ENCODE measurements at regions not wholly inside any gene's neighbourhood (a gene's known extent, or its start where the extent isn't known, plus 50 kb on each side); places are given as distances from the start of the nearest gene placed in this dataset.

DNA sequence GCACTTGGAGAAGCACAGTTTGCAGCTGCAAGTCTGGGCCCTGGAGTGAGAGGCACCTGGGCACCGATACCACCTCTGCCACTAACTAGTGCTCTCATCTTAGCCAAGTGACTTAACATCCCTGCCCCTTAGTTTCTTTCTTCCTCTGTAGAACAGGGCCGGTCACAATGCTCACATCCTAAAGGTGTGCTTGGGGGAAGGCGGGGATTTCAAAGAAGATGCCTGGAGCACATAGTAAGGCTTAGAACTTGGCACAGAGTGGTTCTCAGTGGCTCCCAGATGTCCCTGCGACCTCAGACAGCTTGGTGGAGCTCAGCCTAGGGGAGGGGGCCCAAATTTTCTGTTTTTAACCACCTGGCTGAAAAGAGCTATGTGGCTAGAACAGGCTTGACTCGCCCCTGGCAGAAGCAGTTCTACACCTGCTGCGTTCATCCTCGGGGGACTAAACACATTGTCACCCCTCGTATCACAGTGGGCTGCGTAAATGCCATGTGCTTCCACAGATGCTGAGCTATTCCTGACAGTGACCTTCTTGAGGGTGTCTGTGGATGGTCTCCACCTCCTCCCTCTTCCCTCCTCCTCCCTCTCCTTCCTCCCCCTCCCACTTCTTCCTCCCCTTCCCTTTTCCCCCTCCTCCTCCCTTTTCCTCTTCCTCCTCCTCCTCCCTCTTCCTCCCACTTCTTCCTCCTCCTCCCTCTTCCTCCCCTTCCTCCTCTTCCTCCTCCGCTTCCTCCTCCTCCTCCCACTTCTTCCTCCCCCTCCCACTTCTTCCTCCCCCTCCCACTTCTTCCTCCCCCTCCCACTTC is 112.1 kb downstream of the PHETA1 start:
- TF ChIP-seq, protein P1, sequence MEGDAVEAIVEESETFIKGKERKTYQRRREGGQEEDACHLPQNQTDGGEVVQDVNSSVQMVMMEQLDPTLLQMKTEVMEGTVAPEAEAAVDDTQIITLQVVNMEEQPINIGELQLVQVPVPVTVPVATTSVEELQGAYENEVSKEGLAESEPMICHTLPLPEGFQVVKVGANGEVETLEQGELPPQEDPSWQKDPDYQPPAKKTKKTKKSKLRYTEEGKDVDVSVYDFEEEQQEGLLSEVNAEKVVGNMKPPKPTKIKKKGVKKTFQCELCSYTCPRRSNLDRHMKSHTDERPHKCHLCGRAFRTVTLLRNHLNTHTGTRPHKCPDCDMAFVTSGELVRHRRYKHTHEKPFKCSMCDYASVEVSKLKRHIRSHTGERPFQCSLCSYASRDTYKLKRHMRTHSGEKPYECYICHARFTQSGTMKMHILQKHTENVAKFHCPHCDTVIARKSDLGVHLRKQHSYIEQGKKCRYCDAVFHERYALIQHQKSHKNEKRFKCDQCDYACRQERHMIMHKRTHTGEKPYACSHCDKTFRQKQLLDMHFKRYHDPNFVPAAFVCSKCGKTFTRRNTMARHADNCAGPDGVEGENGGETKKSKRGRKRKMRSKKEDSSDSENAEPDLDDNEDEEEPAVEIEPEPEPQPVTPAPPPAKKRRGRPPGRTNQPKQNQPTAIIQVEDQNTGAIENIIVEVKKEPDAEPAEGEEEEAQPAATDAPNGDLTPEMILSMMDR (IDR thresholded peaks at IDR 0.05): no peak
- ATAC-seq (ENCODE audit: low FRiP score) (no peak), DNase-seq (ENCODE audit: low spot score) (no peak)

DNA sequence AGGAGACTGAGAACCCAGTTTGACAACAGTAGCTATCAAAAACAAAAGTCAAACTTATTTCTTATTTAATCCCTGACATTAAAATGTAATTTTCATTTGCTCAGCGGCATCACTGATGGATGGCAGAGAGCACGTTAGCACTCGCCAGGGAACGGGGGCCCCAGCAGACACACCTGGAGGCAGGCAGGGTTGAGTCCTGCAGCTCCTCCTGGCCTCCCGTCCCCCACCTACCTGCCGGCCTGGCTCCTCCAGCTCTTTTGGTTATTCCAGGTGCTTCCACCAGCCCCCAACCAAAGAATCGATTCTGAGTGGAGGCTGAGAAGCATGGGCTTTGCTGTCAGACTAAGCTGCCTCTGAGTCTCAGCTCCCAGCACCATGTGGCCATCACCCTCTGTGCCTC is 113.6 kb downstream of the PHETA1 start:
- DNase-seq (ENCODE audit: low spot score): no peak
- TF ChIP-seq, protein P1 (IDR thresholded peaks at IDR 0.05): no peak
- no peak for ATAC-seq (ENCODE audit: low FRiP score)

DNA sequence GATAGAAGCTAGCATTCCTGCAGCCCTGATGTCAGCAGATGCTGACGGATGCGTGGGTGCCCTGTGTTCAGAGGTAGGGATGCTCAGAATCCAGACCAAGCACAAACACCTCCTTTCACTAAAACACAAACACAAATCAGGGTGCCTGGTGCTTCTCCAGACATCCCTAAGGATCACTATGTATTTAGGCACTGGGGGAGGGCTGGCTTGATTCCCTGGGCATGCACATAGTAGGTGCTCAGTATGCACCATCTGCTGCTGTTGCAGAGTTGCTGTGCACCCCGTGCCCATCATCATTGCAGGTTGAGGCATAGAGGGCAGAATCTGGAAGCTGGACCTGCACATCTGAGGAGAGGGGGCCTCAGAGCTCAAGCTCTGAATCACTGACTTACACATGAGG is 114.8 kb downstream of the PHETA1 start:
- TF ChIP-seq, protein P1 (IDR thresholded peaks at IDR 0.05): no peak
- DNase-seq (ENCODE audit: low spot score) (no peak), ATAC-seq (ENCODE audit: low FRiP score) (no peak)

DNA sequence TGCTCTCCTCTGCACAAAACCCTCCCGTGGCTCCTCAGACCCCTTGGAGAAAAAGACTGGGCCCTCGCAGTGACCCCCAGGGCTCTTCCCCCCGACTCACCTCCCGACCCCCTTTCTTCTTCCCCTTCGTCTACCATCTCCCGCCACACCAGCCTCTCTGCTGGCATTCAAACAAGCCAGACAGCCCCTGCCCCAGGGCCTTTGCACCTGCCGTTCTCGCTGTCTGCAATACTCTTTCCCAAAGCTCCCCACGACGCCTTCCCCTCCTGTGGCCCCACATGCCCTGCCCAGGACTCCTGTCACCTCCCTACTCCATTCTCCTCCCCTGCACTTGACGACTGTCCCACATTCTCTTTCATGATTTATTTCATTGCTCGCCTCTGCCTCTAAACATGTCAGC is 115.7 kb downstream of the PHETA1 start:
- DNase-seq (ENCODE audit: low spot score): no peak
- no peak for ATAC-seq (ENCODE audit: low FRiP score)

DNA sequence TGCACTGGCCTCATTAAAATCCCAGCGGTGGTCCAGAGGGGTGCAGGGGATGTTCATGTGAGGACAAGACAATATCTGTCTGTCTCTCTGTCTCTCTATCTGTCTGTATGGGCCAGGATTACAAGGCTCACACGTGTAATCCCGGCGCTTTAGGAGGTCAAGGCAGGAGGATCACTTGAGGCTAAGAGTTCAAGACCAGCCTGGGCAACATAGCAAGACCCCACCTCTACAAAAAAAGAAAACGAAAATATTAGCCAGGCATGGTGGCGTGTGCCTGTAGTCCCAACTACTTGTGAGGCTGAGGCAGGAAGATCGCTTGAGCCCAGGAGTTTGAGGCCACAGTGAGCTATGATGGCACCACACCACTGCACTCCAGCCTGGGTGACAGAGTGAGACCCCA is 117.1 kb downstream of the PHETA1 start:
- DNase-seq (ENCODE audit: low spot score) (no peak), ATAC-seq (ENCODE audit: low FRiP score) (no peak)
- TF ChIP-seq, protein P1 (IDR thresholded peaks at IDR 0.05): no peak

More for the DNA sequence above, 115.7 kb downstream of the PHETA1 start:
- TF ChIP-seq, protein P1 (IDR thresholded peaks at IDR 0.05): no peak

DNA sequence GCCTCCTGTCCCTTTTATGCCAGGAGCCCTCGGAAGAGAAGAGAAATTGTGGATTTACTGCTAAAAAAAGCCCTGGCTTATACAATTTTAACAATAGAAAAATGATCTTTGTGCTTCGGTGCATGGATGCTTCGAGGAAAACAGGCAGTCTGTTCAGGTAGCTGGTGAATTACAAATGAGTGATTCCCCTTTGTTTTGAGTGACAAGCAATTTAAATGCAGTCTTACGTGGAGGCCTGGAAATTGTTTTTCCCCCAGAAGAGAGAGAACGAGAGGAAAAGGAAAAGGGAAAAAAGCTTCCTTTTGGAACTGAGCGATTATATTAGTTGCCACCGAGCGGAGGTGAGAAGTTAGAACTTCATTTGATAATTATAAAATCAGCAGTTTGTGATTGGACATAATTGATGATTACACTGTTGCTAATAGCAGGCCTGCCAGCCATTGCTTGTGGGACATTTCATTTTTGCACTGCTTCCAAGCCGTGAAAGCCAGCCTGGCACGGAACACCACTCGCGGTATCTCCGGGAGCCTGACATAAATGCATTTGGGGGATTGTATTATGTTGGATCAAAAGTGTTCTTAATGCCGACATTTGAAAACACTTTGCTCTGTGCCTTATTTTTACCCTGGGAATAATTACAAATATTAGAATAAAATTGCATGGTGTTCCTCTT is 117.7 kb downstream of the PHETA1 start:
- no peak for DNase-seq (ENCODE audit: low spot score)
- no peak for ATAC-seq (ENCODE audit: low FRiP score)
- TF ChIP-seq, protein P1 (IDR thresholded peaks at IDR 0.05): no peak

Data from omental fat pad (tissue), 3 donors.